Cardiac muscle cell (in vitro differentiated cells and primary cell): ENCODE measurements at regions not wholly inside any gene's neighbourhood (a gene's known extent, or its start where the extent isn't known, plus 50 kb on each side); places are given as distances from the start of the nearest gene placed in this dataset.

Experiments used
- DNase-seq, 2 donors: peaks; one replicate each; pipeline versions ENCODE4 v3.0.0 to v3.0.0-alpha.2; 2010 to 2017; ENCODE audit warnings: low read depth in 1 of 2, low spot score in 1 of 2
- H3K27ac ChIP-seq: fragments of 200-600 bp; sonication (generic); 2 replicates; pipeline ENCODE4 v1.5.1; 2016
- H3K27me3 ChIP-seq: fragments of 200-600 bp; sonication (generic); 2 replicates; pipeline ENCODE4 v1.6.0; 2016; ENCODE audit warnings: control low read depth
- H3K36me3 ChIP-seq: fragments of 200-600 bp; sonication (generic); 2 replicates; pipeline ENCODE4 v1.5.1; 2016; ENCODE audit warnings: control low read depth
- H3K4me1 ChIP-seq: fragments of 200-600 bp; sonication (generic); 2 replicates; pipeline ENCODE4 v1.8.1; 2017; ENCODE audit warnings: low read depth, mild to moderate bottlenecking, mixed run types
- H3K4me3 ChIP-seq: fragments of 200-600 bp; sonication (generic); 2 replicates; pipeline ENCODE4 v1.5.1; 2016; ENCODE audit warnings: mild to moderate bottlenecking
- H3K9me3 ChIP-seq: fragments of 200-600 bp; sonication (generic); 2 replicates; pipeline ENCODE4 v1.5.1; 2017; ENCODE audit warnings: low read depth, mild to moderate bottlenecking, control low read depth
- CTCF ChIP-seq: IDR thresholded peaks from 2 replicates; pipeline ENCODE4 v1.5.1; 2012; ENCODE audit warnings: low read depth, mild to moderate bottlenecking, low read length

- DNase-seq: no peak
Measured at GRCh38 chr11:27860811-27861210, 160.6 kb upstream of the BDNF start.

GRCh38 chr11:27858866-27859265, 158.6 kb upstream of the BDNF start:
- TF ChIP-seq CTCF: no peak
- no peaks in the 10 kb centered on the region for H3K36me3 ChIP-seq
- no peak overlapping the region for H3K27ac ChIP-seq
- no peaks in the 10 kb centered on the region for H3K9me3 ChIP-seq
- DNase-seq: no peak
- H3K4me3 ChIP-seq: no peak overlapping the region
- H3K27me3 ChIP-seq: no peaks in the 10 kb centered on the region
- H3K4me1 ChIP-seq: no peaks in the 10 kb centered on the region

More at GRCh38 chr11:27860811-27861210, 160.6 kb upstream of the BDNF start:
- H3K9me3 ChIP-seq: no peaks in the 10 kb centered on the region
- TF ChIP-seq CTCF: no peak
- H3K27ac ChIP-seq: no peak overlapping the region
- H3K36me3 ChIP-seq: no peaks in the 10 kb centered on the region
- no peaks in the 10 kb centered on the region for H3K4me1 ChIP-seq
- H3K4me3 ChIP-seq: no peak overlapping the region
- H3K27me3 ChIP-seq: no peaks in the 10 kb centered on the region

GRCh38 chr11:27857588-27857987, 157.3 kb upstream of the BDNF start:
- no peaks in the 10 kb centered on the region for H3K27me3 ChIP-seq
- H3K4me1 ChIP-seq: no peaks in the 10 kb centered on the region
- DNase-seq: peak in 1 of 2 donors; percentile 17
- no peak for TF ChIP-seq CTCF
- H3K27ac ChIP-seq: no peak overlapping the region
- no peak overlapping the region for H3K4me3 ChIP-seq
- no peaks in the 10 kb centered on the region for H3K9me3 ChIP-seq
- H3K36me3 ChIP-seq: no peaks in the 10 kb centered on the region

GRCh38 chr11:27857014-27857413, 156.8 kb upstream of the BDNF start:
- no peak overlapping the region for H3K4me3 ChIP-seq
- no peaks in the 10 kb centered on the region for H3K36me3 ChIP-seq
- DNase-seq: no peak
- no peak for TF ChIP-seq CTCF
- no peaks in the 10 kb centered on the region for H3K27me3 ChIP-seq
- H3K4me1 ChIP-seq: no peaks in the 10 kb centered on the region
- H3K27ac ChIP-seq: no peak overlapping the region
- H3K9me3 ChIP-seq: no peaks in the 10 kb centered on the region

- H3K9me3 ChIP-seq: no peaks in the 10 kb centered on the region
- DNase-seq: no peak
- H3K4me1 ChIP-seq: no peaks in the 10 kb centered on the region
- H3K4me3 ChIP-seq: no peak overlapping the region
- no peaks in the 10 kb centered on the region for H3K27me3 ChIP-seq
- TF ChIP-seq CTCF: no peak
- no peaks in the 10 kb centered on the region for H3K36me3 ChIP-seq
- no peak overlapping the region for H3K27ac ChIP-seq
Measured at GRCh38 chr11:27848423-27848822, 148.2 kb upstream of the BDNF start.

- TF ChIP-seq CTCF: no peak
- H3K4me3 ChIP-seq: no peak overlapping the region
- H3K27ac ChIP-seq: no peak overlapping the region
- no peaks in the 10 kb centered on the region for H3K4me1 ChIP-seq
- no peak for DNase-seq
- H3K36me3 ChIP-seq: no peaks in the 10 kb centered on the region
- no peaks in the 10 kb centered on the region for H3K27me3 ChIP-seq
- H3K9me3 ChIP-seq: no peaks in the 10 kb centered on the region
Measured at GRCh38 chr11:27847496-27847895, 147.2 kb upstream of the BDNF start.
